ENCODE measurements at regions not wholly inside any gene's neighbourhood (a gene's known extent, or its start where the extent isn't known, plus 50 kb on each side); places are given as distances from the start of the nearest gene placed in this dataset.

- Histone ChIP-seq H3K27ac (no peak overlapping the region), H3K4me1 (no peaks in the 10 kb centered on the region), H3K9ac (no peak overlapping the region), H3K4me2 (ENCODE audit: low read length) (no peak overlapping the region), H3K9me3 (ENCODE audit: control insufficient read depth, low read length) (no peaks in the 10 kb centered on the region), H3K36me3 (ENCODE audit: control insufficient read depth, insufficient read depth, low read length) (no peaks in the 10 kb centered on the region), H3K27me3 (ENCODE audit: control insufficient read depth, insufficient read depth, low read length) (no peaks in the 10 kb centered on the region), H3K4me3 (ENCODE audit: low read depth, low read length) (no peak overlapping the region), H2AFZ (no peak overlapping the region), H3K79me2 (no peaks in the 10 kb centered on the region)
- TF ChIP-seq, protein P1, sequence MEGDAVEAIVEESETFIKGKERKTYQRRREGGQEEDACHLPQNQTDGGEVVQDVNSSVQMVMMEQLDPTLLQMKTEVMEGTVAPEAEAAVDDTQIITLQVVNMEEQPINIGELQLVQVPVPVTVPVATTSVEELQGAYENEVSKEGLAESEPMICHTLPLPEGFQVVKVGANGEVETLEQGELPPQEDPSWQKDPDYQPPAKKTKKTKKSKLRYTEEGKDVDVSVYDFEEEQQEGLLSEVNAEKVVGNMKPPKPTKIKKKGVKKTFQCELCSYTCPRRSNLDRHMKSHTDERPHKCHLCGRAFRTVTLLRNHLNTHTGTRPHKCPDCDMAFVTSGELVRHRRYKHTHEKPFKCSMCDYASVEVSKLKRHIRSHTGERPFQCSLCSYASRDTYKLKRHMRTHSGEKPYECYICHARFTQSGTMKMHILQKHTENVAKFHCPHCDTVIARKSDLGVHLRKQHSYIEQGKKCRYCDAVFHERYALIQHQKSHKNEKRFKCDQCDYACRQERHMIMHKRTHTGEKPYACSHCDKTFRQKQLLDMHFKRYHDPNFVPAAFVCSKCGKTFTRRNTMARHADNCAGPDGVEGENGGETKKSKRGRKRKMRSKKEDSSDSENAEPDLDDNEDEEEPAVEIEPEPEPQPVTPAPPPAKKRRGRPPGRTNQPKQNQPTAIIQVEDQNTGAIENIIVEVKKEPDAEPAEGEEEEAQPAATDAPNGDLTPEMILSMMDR (IDR thresholded peaks at IDR 0.05): no peak
These were observed 92.3 kb upstream of the TLE3 start for GRCh38 chr15:70189826-70190695.

- Histone ChIP-seq H3K27me3 (ENCODE audit: control insufficient read depth, insufficient read depth, low read length) (no peaks in the 10 kb centered on the region), H3K79me2 (no peaks in the 10 kb centered on the region), H3K9me3 (ENCODE audit: control insufficient read depth, low read length) (no peaks in the 10 kb centered on the region), H3K27ac (no peak overlapping the region), H3K4me2 (ENCODE audit: low read length) (no peak overlapping the region), H3K4me1 (no peaks in the 10 kb centered on the region), H3K4me3 (ENCODE audit: low read depth, low read length) (no peak overlapping the region), H3K9ac (no peak overlapping the region), H3K36me3 (ENCODE audit: control insufficient read depth, insufficient read depth, low read length) (no peaks in the 10 kb centered on the region), H2AFZ (no peak overlapping the region)
- TF ChIP-seq, protein P1 (IDR thresholded peaks at IDR 0.05): no peak
These were observed 90.6 kb upstream of the TLE3 start for GRCh38 chr15:70188286-70188685.

GRCh38 chr15:70187331-70187730 lies 89.6 kb upstream of the TLE3 start:
- no peaks in the 10 kb centered on the region for H3K27me3 ChIP-seq (ENCODE audit: control insufficient read depth, insufficient read depth, low read length)
- no peaks in the 10 kb centered on the region for H3K79me2 ChIP-seq
- no peak overlapping the region for H3K9ac ChIP-seq
- no peak overlapping the region for H3K4me3 ChIP-seq (ENCODE audit: low read depth, low read length)
- H2AFZ ChIP-seq: no peak overlapping the region
- no peak overlapping the region for H3K27ac ChIP-seq
- no peaks in the 10 kb centered on the region for H3K9me3 ChIP-seq (ENCODE audit: control insufficient read depth, low read length)
- no peaks in the 10 kb centered on the region for H3K4me1 ChIP-seq
- no peaks in the 10 kb centered on the region for H3K36me3 ChIP-seq (ENCODE audit: control insufficient read depth, insufficient read depth, low read length)
- TF ChIP-seq, protein P1 (IDR thresholded peaks at IDR 0.05): no peak
- H3K4me2 ChIP-seq (ENCODE audit: low read length): no peak overlapping the region

DNA sequence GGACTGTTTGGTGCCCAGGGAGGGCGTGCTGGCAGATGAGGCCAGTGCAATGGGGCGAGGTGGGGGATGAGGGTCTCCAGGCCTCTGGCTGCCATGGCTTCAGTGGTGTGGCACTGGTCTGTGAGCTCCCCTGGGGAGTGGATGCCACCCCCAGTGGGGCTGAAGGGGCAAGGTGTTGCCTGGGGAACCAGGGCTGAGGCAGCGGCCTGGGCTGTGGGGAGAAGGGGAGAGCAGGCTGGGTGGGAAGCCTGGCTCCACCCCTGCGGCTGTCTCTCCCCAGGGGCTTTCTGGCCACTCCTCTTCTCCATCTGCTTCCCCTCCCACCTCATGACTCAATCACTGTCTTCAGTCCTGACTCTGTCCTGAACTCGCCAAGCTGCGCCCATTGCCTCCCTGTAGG lies 88.4 kb upstream of the TLE3 start:
- no peak overlapping the region for H3K27ac ChIP-seq
- no peaks in the 10 kb centered on the region for H3K79me2 ChIP-seq
- no peak overlapping the region for H2AFZ ChIP-seq
- H3K4me3 ChIP-seq (ENCODE audit: low read depth, low read length): no peak overlapping the region
- H3K9ac ChIP-seq: no peak overlapping the region
- H3K4me1 ChIP-seq: no peaks in the 10 kb centered on the region
- H3K27me3 ChIP-seq (ENCODE audit: control insufficient read depth, insufficient read depth, low read length): no peaks in the 10 kb centered on the region
- H3K4me2 ChIP-seq (ENCODE audit: low read length): no peak overlapping the region
- no peaks in the 10 kb centered on the region for H3K9me3 ChIP-seq (ENCODE audit: control insufficient read depth, low read length)
- TF ChIP-seq, protein P1 (IDR thresholded peaks at IDR 0.05): no peak
- no peaks in the 10 kb centered on the region for H3K36me3 ChIP-seq (ENCODE audit: control insufficient read depth, insufficient read depth, low read length)

GRCh38 chr15:70185251-70185711 lies 87.6 kb upstream of the TLE3 start:
- Histone ChIP-seq H3K4me2 (ENCODE audit: low read length) (no peak overlapping the region), H3K27me3 (ENCODE audit: control insufficient read depth, insufficient read depth, low read length) (no peaks in the 10 kb centered on the region), H3K4me1 (no peaks in the 10 kb centered on the region), H3K27ac (no peak overlapping the region), H3K4me3 (ENCODE audit: low read depth, low read length) (no peak overlapping the region), H3K9ac (no peak overlapping the region), H3K36me3 (ENCODE audit: control insufficient read depth, insufficient read depth, low read length) (no peaks in the 10 kb centered on the region), H2AFZ (no peak overlapping the region), H3K79me2 (no peaks in the 10 kb centered on the region), H3K9me3 (ENCODE audit: control insufficient read depth, low read length) (no peaks in the 10 kb centered on the region)
- TF ChIP-seq, protein P1 (IDR thresholded peaks at IDR 0.05): no peak

Measured in parathyroid adenoma (tissue), 2 donors.